NCI-H1092 (cell line): ENCODE measurements at regions not wholly inside any gene's neighbourhood (a gene's known extent, or its start where the extent isn't known, plus 50 kb on each side); places are given as distances from the start of the nearest gene placed in this dataset.

Experiments used
- DNase-seq: peaks from one replicate; lab custom pipeline; 2025; lab: John Stamatoyannopoulos, UW

- DNase-seq: no peak
Measured at GRCh38 chr3:41148901-41149300, 50.4 kb upstream of the CTNNB1 start.
